Fibroblast of mammary gland (primary cell): ENCODE measurements at regions not wholly inside any gene's neighbourhood (a gene's known extent, or its start where the extent isn't known, plus 50 kb on each side); places are given as distances from the start of the nearest gene placed in this dataset.

Experiments
- DNase-seq: peaks from one replicate; pipeline ENCODE4 v3.0.0-alpha.2; 2010; ENCODE audit warnings: low read depth
- H3K4me3 ChIP-seq: 2 replicates; pipeline ENCODE4 v1.5.1; 2011; ENCODE audit warnings: low read depth, mild to moderate bottlenecking, low read length, moderate library complexity; ENCODE audit not compliant: control insufficient read depth
- TF ChIP-seq, protein P1 (sequence below): conservative IDR thresholded peaks from 2 replicates; pipeline ENCODE4 v1.5.1; 2011; ENCODE audit warnings: low read depth, low read length, inconsistent platforms; ENCODE audit not compliant: control insufficient read depth, insufficient read depth

DNA sequence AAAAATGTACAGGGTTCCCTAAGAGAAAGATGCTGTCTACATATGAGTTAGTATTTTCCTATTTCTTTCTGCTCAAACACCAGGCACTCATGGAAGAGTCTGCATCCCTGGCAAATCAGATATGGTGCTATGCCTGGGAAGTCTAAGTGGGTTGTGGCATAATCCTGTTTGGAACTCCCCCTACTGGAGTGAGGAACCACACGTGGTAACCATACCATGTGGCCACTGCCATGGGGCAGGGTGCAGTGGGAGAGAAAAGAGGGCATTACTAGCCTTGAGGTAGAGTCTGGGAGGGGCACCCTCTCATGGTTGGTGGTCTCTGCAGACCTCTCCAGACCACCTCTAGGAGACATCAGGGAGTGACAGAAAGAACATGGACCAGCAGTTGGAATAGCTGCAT, 257.9 kb upstream of the ATP5MC3 start:
- TF ChIP-seq, protein P1, sequence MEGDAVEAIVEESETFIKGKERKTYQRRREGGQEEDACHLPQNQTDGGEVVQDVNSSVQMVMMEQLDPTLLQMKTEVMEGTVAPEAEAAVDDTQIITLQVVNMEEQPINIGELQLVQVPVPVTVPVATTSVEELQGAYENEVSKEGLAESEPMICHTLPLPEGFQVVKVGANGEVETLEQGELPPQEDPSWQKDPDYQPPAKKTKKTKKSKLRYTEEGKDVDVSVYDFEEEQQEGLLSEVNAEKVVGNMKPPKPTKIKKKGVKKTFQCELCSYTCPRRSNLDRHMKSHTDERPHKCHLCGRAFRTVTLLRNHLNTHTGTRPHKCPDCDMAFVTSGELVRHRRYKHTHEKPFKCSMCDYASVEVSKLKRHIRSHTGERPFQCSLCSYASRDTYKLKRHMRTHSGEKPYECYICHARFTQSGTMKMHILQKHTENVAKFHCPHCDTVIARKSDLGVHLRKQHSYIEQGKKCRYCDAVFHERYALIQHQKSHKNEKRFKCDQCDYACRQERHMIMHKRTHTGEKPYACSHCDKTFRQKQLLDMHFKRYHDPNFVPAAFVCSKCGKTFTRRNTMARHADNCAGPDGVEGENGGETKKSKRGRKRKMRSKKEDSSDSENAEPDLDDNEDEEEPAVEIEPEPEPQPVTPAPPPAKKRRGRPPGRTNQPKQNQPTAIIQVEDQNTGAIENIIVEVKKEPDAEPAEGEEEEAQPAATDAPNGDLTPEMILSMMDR: no peak
- DNase-seq: no peak
- no peak overlapping the region for H3K4me3 ChIP-seq

DNA sequence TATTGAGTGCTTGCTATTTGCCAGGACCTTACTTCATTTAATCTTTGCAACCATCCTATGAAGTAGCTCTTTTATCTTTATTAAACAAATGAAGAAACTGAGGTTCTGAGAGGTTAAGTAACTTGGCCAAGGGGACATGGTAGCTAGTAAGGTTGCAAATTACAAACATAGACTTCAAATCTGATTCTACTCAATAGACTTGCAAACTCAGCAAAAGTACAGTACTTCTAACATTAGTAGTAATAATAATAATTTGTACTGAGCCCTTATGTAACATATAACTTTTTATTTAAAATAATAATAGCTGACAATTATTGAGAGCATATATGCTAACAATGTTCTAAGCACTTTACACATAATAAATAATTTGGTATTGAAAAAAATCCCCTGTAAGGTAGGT, 255.7 kb upstream of the ATP5MC3 start:
- DNase-seq: no peak
- TF ChIP-seq, protein P1: no peak
- H3K4me3 ChIP-seq: no peak overlapping the region

DNA sequence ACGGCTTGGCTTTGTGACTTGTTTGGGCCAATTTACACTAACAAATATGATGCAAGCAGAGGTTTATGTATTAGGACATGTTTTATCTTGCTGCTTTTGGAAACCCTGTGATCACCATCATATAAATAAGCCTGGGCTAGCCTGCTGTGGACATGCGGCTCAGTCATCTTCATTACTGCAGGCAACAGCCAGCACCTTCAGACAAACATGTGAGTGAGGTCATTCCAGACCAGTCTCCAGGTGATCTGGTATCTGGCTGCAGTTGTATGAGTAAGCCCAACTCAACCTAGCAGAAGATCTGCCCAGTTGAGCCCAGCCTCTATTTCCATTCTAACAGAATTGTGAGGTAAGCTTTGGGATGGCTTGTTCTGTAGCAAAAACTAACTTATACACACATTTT, 254.6 kb upstream of the ATP5MC3 start:
- no peak for DNase-seq
- TF ChIP-seq, protein P1: no peak
- H3K4me3 ChIP-seq: no peak overlapping the region

DNA sequence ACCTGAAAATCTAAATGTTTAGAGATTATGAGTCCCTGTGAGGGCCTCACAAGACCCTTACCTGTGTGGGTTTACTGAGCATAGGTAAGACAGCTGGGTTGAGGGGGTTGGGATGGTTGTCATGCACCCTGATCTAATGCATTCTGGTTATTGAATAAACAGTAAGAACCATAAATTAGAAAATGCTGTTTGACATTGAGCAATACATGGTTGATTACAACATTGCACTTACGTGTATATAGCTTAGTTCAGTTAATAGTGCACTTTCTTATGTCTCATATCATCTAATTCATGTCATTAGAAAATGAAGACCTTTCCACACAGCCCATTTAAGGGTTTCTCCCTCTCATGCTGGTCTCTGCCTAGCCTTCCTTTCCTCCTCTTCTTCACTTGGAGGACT, 253.5 kb upstream of the ATP5MC3 start:
- TF ChIP-seq, protein P1: no peak
- DNase-seq: no peak
- no peak overlapping the region for H3K4me3 ChIP-seq

DNA sequence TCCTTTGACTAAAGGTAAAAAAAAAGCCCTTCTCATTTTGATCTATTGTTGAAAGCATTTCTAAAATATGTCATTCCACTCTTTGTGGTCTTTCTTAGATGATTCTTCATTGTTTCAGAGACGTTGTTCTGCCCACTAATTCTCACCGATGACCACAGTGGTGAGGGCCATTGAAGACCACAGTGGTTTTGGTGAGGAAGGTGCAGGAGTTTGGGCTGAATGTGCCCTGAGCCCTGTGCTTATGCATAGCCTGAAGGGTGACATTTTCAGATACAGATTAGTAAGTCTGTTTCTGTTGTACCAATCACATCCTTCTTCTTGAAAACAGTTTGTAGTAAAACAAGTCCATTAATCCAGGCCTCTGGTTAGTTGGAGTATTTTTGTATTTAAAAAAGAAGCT, 251.3 kb upstream of the ATP5MC3 start:
- no peak overlapping the region for H3K4me3 ChIP-seq
- no peak for DNase-seq
- TF ChIP-seq, protein P1: no peak

DNA sequence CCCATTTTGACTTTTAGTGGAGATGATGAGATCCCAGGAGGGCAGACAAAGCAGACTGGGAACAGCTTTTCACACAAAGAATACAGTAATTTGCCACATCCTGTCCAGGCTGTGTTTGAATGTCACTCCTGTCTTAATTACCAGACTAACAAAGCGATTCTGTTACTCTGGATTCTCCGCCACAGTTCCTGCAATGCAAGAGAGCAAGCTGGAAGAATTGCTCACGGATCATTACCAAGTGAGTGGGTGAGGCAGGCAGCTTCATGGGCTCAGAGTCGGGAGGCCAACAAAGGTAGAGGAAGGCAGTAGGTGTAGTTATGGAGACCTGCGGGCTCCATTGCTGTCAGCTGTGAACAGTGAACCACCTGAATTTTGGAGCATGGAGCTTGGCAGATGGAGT, 250.5 kb upstream of the ATP5MC3 start:
- no peak overlapping the region for H3K4me3 ChIP-seq
- TF ChIP-seq, protein P1: no peak
- no peak for DNase-seq

DNA sequence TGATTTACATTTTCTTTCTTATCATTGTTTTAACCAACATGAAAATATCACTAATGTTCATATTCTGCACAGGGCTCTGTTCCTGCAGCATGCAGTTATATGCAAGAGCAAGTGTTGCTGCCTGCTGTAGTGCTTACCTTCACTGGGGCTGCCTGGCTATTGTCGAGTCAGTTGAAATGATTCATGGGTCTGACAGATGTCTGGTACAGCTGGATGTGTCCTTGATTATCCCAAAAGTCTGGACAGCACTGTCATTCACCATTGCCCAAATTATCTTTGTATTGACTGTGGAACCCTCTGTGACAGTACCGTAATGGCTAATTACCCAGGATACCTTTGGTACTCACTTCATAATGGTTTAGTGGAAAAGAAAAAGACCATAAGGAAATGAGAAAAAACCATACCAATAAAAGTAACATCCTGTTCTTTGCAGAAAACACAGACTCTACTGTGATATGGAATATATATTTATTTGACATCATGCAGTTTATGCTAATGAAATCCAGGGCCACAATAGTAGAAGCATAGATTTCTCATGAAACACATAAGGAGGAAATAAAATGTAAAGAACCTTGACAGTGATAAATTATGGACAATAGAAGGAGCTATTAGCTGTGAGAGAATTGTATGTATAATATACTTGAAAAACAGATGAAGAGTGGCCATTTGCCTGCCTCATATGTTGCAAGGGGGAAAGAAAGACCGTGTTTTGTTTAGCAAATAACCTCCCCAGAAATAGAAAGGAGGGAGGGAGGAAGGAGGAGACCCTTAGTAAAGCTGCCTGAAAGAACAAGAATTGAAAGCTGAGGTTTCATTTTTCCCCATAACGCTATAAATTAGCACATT, 249.8 kb upstream of the ATP5MC3 start:
- DNase-seq: no peak
- TF ChIP-seq, protein P1: no peak
- H3K4me3 ChIP-seq: no peak overlapping the region
